OCI-LY7 (cell line): ENCODE measurements at regions not wholly inside any gene's neighbourhood (a gene's known extent, or its start where the extent isn't known, plus 50 kb on each side); places are given as distances from the start of the nearest gene placed in this dataset.

Source experiments
- BruUV-seq: library from RNA; stranded (reverse); fragments of 400-500 nt; replicated peaks from 2 replicates; lab custom pipeline; 2021; lab: Mats Ljungman, UMichigan
- CTCF ChIA-PET: fragments of 300-600 bp; sonication (Branson Sonifier 250); formaldehyde crosslinking; loops from one replicate; lab custom pipeline; 2022; ENCODE audit warnings: antibody characterized with exemption; ENCODE audit not compliant: unreplicated experiment; lab: Charles Lee
- POLR2A ChIA-PET: fragments of 300-600 bp; sonication (Branson Sonifier 250); formaldehyde crosslinking; loops from one replicate; lab custom pipeline; 2022; ENCODE audit warnings: antibody characterized with exemption; lab: Charles Lee
- DNase-seq: peaks from one replicate; pipeline ENCODE4 v3.0.0-alpha.2; 2015; ENCODE audit warnings: low spot score
- H2AFZ ChIP-seq: fragments of 200-600 bp; sonication (generic), shearing (Covaris generic); 2 replicates; pipeline ENCODE4 v1.6.1; 2014; ENCODE audit warnings: mild to moderate bottlenecking, antibody characterized with exemption, low read length, moderate library complexity
- H3K27ac ChIP-seq: fragments of 200-600 bp; sonication (generic); 2 replicates; pipeline ENCODE4 v1.5.1; 2014; ENCODE audit warnings: mixed run types, low read depth, mild to moderate bottlenecking, moderate library complexity, low read length, inconsistent platforms; ENCODE audit not compliant: poor library complexity, severe bottlenecking
- H3K36me3 ChIP-seq: fragments of 200-600 bp; sonication (generic); 2 replicates; pipeline ENCODE4 v1.6.1; 2014; ENCODE audit warnings: mild to moderate bottlenecking, antibody characterized with exemption, low read length, moderate library complexity, mixed read lengths; ENCODE audit not compliant: insufficient read depth
- H3K4me1 ChIP-seq: fragments of 200-600 bp; sonication (generic); 2 replicates; pipeline ENCODE4 v1.5.1; 2014; ENCODE audit warnings: mild to moderate bottlenecking, low read length; ENCODE audit not compliant: insufficient read depth, poor library complexity, severe bottlenecking
- H3K4me2 ChIP-seq: fragments of 200-600 bp; sonication (generic); 2 replicates; pipeline ENCODE4 v1.6.1; 2014; ENCODE audit warnings: mild to moderate bottlenecking, low read length
- H3K4me3 ChIP-seq: fragments of 200-600 bp; sonication (generic); 2 replicates; pipeline ENCODE4 v1.5.1; 2014; ENCODE audit warnings: mild to moderate bottlenecking, low read depth, low read length; ENCODE audit not compliant: poor library complexity, severe bottlenecking
- H3K79me2 ChIP-seq: fragments of 200-600 bp; sonication (generic); 2 replicates; pipeline ENCODE4 v1.6.1; 2016; ENCODE audit warnings: low read depth, mild to moderate bottlenecking, low read length, moderate library complexity, mixed read lengths; ENCODE audit not compliant: insufficient read depth
- H3K9me2 ChIP-seq: fragments of 200-600 bp; sonication (generic); 2 replicates; pipeline ENCODE4 v1.6.1; 2016; ENCODE audit warnings: mild to moderate bottlenecking, low read length, mixed read lengths; ENCODE audit not compliant: insufficient read depth
- H3K9me3 ChIP-seq: fragments of 200-600 bp; sonication (generic); 2 replicates; pipeline ENCODE4 v1.6.1; 2014; ENCODE audit warnings: mild to moderate bottlenecking, mixed run types, low read length, mixed read lengths
- H4K20me1 ChIP-seq: fragments of 200-600 bp; sonication (generic); 2 replicates; pipeline ENCODE4 v1.6.1; 2014; ENCODE audit warnings: mild to moderate bottlenecking, antibody characterized with exemption, low read length, moderate library complexity, mixed read lengths; ENCODE audit not compliant: insufficient read depth
- EZH2phosphoT487 ChIP-seq: fragments of 200-600 bp; sonication (generic); IDR thresholded peaks from 2 replicates; pipeline ENCODE4 v1.6.1; 2018; ENCODE audit warnings: low read depth, borderline replicate concordance, mild to moderate bottlenecking, mixed run types, antibody characterized with exemption, low read length, moderate library complexity, mixed read lengths
- intact Hi-C: fragments of 100-400 bp; cut with micrococcal nuclease; formaldehyde crosslinking; loops from one replicate; pipeline ENCODE4 v1.10.0; 2022; ENCODE audit not compliant: unreplicated experiment
- TF ChIP-seq, protein P1 (sequence below): fragments of 200-600 bp; sonication (generic); conservative IDR thresholded peaks from 2 replicates; pipeline ENCODE4 v1.5.1; 2014; ENCODE audit warnings: mild to moderate bottlenecking, antibody characterized with exemption, low read length, moderate library complexity, mixed read lengths

DNA sequence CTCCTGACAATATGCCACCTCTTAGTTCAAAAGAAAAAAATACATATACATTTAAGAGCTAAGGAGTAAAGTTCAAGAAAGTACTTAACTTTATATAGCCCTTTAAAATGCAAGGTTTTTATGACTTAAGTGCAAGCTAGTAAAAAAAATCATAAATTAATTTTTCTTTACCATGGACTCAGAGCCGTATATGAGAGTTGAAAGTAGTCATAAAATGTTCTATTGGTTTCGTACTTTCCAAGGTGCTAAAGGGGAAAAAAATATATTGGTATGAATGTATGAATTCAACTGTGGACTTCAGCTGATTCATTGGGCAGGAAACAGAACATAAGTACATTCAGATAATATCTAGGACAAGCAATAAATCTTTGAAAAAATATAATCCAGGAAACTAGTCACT, 869.8 kb upstream of the AGA start:
- ChIA-PET CTCF (no interaction called here), POLR2A (interaction anchor here (1.4 kb wide), 1 partner anchor 47 kb away, joined by 6 read pairs; no protein-coding TSS in a partner anchor)
- Histone ChIP-seq H3K36me3 (no peaks in the 10 kb centered on the region), H3K9me2 (no peaks in the 10 kb centered on the region), H3K4me1 (no peaks in the 10 kb centered on the region), H3K4me2 (no peak overlapping the region), H3K4me3 (no peak overlapping the region), H3K9me3 (no peaks in the 10 kb centered on the region), H3K27ac (no peak overlapping the region), H4K20me1 (no peaks in the 10 kb centered on the region), H2AFZ (no peak overlapping the region), H3K79me2 (no peaks in the 10 kb centered on the region)
- TF ChIP-seq, protein P1, sequence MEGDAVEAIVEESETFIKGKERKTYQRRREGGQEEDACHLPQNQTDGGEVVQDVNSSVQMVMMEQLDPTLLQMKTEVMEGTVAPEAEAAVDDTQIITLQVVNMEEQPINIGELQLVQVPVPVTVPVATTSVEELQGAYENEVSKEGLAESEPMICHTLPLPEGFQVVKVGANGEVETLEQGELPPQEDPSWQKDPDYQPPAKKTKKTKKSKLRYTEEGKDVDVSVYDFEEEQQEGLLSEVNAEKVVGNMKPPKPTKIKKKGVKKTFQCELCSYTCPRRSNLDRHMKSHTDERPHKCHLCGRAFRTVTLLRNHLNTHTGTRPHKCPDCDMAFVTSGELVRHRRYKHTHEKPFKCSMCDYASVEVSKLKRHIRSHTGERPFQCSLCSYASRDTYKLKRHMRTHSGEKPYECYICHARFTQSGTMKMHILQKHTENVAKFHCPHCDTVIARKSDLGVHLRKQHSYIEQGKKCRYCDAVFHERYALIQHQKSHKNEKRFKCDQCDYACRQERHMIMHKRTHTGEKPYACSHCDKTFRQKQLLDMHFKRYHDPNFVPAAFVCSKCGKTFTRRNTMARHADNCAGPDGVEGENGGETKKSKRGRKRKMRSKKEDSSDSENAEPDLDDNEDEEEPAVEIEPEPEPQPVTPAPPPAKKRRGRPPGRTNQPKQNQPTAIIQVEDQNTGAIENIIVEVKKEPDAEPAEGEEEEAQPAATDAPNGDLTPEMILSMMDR, result no peak
- TF ChIP-seq EZH2phosphoT487, result no peak
- DNase-seq, result no peak
- no TSS peak for BruUV-seq
- intact Hi-C loops, result no loop called here

GRCh38 chr4:178314287-178314686, 872.0 kb upstream of the AGA start:
- BruUV-seq, result no TSS peak
- POLR2A ChIA-PET, result no interaction called here
- H3K36me3 ChIP-seq, result no peaks in the 10 kb centered on the region

DNA sequence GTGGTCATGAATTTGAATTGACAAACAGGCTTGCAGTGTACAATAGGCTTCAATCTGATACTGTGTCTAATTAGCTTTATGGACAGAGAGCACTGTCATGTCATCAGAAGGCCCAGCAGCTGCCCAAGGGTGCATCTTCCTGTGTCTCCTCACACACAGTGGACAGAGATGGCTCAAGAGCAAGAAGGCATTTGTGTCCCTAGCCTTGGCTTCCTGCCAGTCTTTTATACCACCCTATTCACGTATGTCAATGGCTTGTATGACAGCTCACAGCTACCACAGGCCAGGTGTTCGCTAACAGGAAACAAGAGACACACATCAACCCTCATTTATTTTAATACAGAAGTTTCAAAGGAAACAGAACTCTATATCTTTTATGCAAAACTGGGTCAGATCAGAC, 874.0 kb upstream of the AGA start:
- H3K9me2 ChIP-seq, result no peaks in the 10 kb centered on the region
- no peaks in the 10 kb centered on the region for H3K36me3 ChIP-seq
- BruUV-seq, result no TSS peak
- H4K20me1 ChIP-seq, result no peaks in the 10 kb centered on the region
- H2AFZ ChIP-seq, result no peak overlapping the region
- H3K79me2 ChIP-seq, result no peaks in the 10 kb centered on the region
- H3K4me3 ChIP-seq, result no peak overlapping the region
- intact Hi-C loops, result no loop called here
- no peaks in the 10 kb centered on the region for H3K4me1 ChIP-seq
- H3K4me2 ChIP-seq, result no peak overlapping the region
- POLR2A ChIA-PET, result no interaction called here
- TF ChIP-seq, protein P1, result no peak
- no peak for TF ChIP-seq EZH2phosphoT487
- CTCF ChIA-PET, result no interaction called here
- no peak overlapping the region for H3K27ac ChIP-seq
- DNase-seq, result no peak
- H3K9me3 ChIP-seq, result no peaks in the 10 kb centered on the region

More at GRCh38 chr4:178314287-178314686, 872.0 kb upstream of the AGA start:
- Histone ChIP-seq H2AFZ (no peak overlapping the region), H4K20me1 (no peaks in the 10 kb centered on the region), H3K27ac (no peak overlapping the region), H3K79me2 (no peaks in the 10 kb centered on the region), H3K9me2 (no peaks in the 10 kb centered on the region), H3K9me3 (no peaks in the 10 kb centered on the region), H3K4me2 (no peak overlapping the region), H3K4me3 (no peak overlapping the region), H3K4me1 (no peaks in the 10 kb centered on the region)
- CTCF ChIA-PET, result no interaction called here
- intact Hi-C loops, result no loop called here
- TF ChIP-seq, protein P1, result no peak
- no peak for DNase-seq
